Mammary epithelial cell (primary cell): ENCODE measurements at regions not wholly inside any gene's neighbourhood (a gene's known extent, or its start where the extent isn't known, plus 50 kb on each side); places are given as distances from the start of the nearest gene placed in this dataset.

Source experiments
- CTCF ChIP-seq, 2 donors: IDR thresholded peaks in 1 of 2; conservative IDR thresholded peaks in 1 of 2; 2 replicates each; pipeline ENCODE4 v1.5.1; 2011 to 2012; ENCODE audit warnings: inconsistent platforms in 2 of 2, low read length in 2 of 2, mild to moderate bottlenecking in 2 of 2, control low read depth in 1 of 2, low read depth in 1 of 2; ENCODE audit not compliant: insufficient read depth in 1 of 2; ENCODE audit errors: extremely low read depth in 1 of 2
- EZH2 ChIP-seq: IDR thresholded peaks from 2 replicates; pipeline ENCODE4 v1.6.1; 2012; ENCODE audit warnings: low read length, inconsistent platforms, borderline replicate concordance

- no peak for TF ChIP-seq EZH2
- TF ChIP-seq CTCF (conservative IDR thresholded peaks at IDR 0.05 in 1 of 2, IDR thresholded peaks at IDR 0.05 in 1 of 2; ENCODE audit: extremely low read depth in 1 of 2, insufficient read depth in 1 of 2, low read depth in 1 of 2, low read length in 2 of 2) = no peak
Observed at GRCh38 chr3:59424268-59425010, 374.6 kb upstream of the CFAP20DC start.
